ENCODE measurements at regions not wholly inside any gene's neighbourhood (a gene's known extent, or its start where the extent isn't known, plus 50 kb on each side); places are given as distances from the start of the nearest gene placed in this dataset.

GRCh38 chr7:15781944-15782343 is 95.5 kb upstream of the MEOX2 start:
- in situ Hi-C loops (cut with MboI; ENCODE audit: low sequenced_read_pairs): no loop called here
- Histone ChIP-seq H3K9me1 (ENCODE audit: insufficient read depth, low read length) (no peaks in the 10 kb centered on the region; the same call in 1 of the 2 replicates), H4K20me1 (ENCODE audit: insufficient read depth, low read length) (no peaks in the 10 kb centered on the region), H3K56ac (ENCODE audit: extremely low read depth, insufficient read depth, low read length) (no peak overlapping the region), H2AFZ (replicated peaks; ENCODE audit: low read length, poor library complexity) (no peak overlapping the region), H3K36me3 (ENCODE audit: control insufficient read depth, insufficient read depth, low read length) (no peaks in the 10 kb centered on the region), H3K4me1 (ENCODE audit: control insufficient read depth, insufficient read depth, low read length) (no peaks in the 10 kb centered on the region), H3K27ac (ENCODE audit: insufficient read depth, low read length) (no peak overlapping the region), H3K4me2 (ENCODE audit: low read depth, low read length) (no peak overlapping the region), H3K18ac (ENCODE audit: low read depth, low read length) (no peak overlapping the region), H3K4ac (ENCODE audit: low read depth, low read length) (no peak overlapping the region), H4K5ac (ENCODE audit: low read depth, low read length) (no peak overlapping the region), H3K9me3 (ENCODE audit: control insufficient read depth, insufficient read depth, low read length) (no peaks in the 10 kb centered on the region), H2AK9ac (replicated peaks; ENCODE audit: low read depth, low read length, poor library complexity) (no peak overlapping the region), H4K8ac (ENCODE audit: low read depth in 2 of 2, low read length in 2 of 2) (no peak overlapping the region), H3K27me3 (ENCODE audit: control insufficient read depth, insufficient read depth, low read length) (no peaks in the 10 kb centered on the region), H2BK15ac (ENCODE audit: low read depth, low read length) (no peak overlapping the region), H3K9ac (ENCODE audit: low read depth, low read length) (no peak overlapping the region), H4K91ac (ENCODE audit: insufficient read depth, low read depth, low read length) (no peak overlapping the region), H2BK20ac (ENCODE audit: low read depth, low read length) (no peak overlapping the region), H2BK5ac (ENCODE audit: low read depth, low read length, poor library complexity, severe bottlenecking) (no peak overlapping the region), H2AK5ac (ENCODE audit: low read depth, low read length) (no peak overlapping the region), H3K79me1 (ENCODE audit: low read depth in 1 of 2, low read length in 2 of 2) (no peaks in the 10 kb centered on the region), H3K14ac (replicated peaks; ENCODE audit: low read depth, low read length) (no peak overlapping the region), H3K23ac (ENCODE audit: low read depth, low read length) (no peak overlapping the region), H3K4me3 (ENCODE audit: insufficient read depth, low read depth, low read length) (no peak overlapping the region), H2BK120ac (ENCODE audit: low read depth, low read length) (no peak overlapping the region)
- dilution Hi-C loops (cut with HindIII; ENCODE audit: low sequenced_read_pairs, unreplicated experiment): no loop called here
- no TSS peak for BruUV-seq (replicated peaks)
- ChIA-PET POLR2A (ENCODE audit: unreplicated experiment) (no interaction called here), CTCF (no interaction called here)
- intact Hi-C loops (cut with micrococcal nuclease): no loop called here
- ATAC-seq (ENCODE audit: low read depth): no peak
- no CpG with 5 or more reads among the region's 2 CpGs for WGBS, 2 experiments (ENCODE audit: extremely low coverage in 2 of 2, insufficient read length in 1 of 2)
- no peak for DNase-seq
- TF ChIP-seq SMC3 (IDR thresholded peaks at IDR 0.05; ENCODE audit: low read depth, low read length): no peak
- no peak for TF ChIP-seq CHD1 (IDR thresholded peaks at IDR 0.05; ENCODE audit: low read depth, low read length)
- no peak for TF ChIP-seq ELK1 (IDR thresholded peaks at IDR 0.05; ENCODE audit: borderline replicate concordance, low read depth, low read length)
- no peak for TF ChIP-seq CTCF (conservative IDR thresholded peaks at IDR 0.05; ENCODE audit: low read depth, low read length)
- TF ChIP-seq POLR2A (IDR thresholded peaks at IDR 0.05; ENCODE audit: low read depth, low read length): no peak
- TF ChIP-seq RCOR1 (IDR thresholded peaks at IDR 0.05; ENCODE audit: insufficient replicate concordance, low read length): no peak
- TF ChIP-seq MAZ (IDR thresholded peaks at IDR 0.05; ENCODE audit: borderline replicate concordance, low read depth, low read length): no peak
- TF ChIP-seq BHLHE40 (IDR thresholded peaks at IDR 0.05; ENCODE audit: low read depth, low read length): no peak
- TF ChIP-seq RAD21 (IDR thresholded peaks at IDR 0.05; ENCODE audit: low read length): no peak
- no peak for TF ChIP-seq NFE2L2 (IDR thresholded peaks at IDR 0.05; ENCODE audit: low read depth, low read length)
